ENCODE measurements at regions not wholly inside any gene's neighbourhood (a gene's known extent, or its start where the extent isn't known, plus 50 kb on each side); places are given as distances from the start of the nearest gene placed in this dataset.
"Not testable (repeated sequence)": the region's sequence is repeated elsewhere in the genome, so short reads cannot be mapped to it uniquely, and the experiment has no call there.

DNA sequence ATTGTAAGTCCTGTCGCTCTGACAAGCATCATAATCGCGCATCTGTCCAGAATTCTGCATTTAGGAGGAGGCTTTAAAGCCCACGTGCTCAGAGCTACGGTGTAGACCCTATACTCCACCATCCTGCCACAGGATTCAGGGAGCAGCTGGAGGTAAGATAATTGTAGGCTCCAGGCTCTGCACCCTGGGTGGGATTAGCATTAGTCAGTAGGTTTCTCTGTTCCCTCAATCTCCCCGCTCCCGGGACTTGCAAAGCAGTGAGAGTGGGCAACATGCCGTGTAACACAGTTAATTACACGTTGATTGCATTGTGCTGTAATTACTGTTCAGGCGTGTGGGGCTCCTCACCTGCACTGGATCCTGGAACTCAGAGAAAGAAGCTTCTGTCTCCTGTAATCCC is 89.3 kb upstream of the CUX1 start (continued):
- no peak for TF ChIP-seq CBX8 (IDR thresholded peaks at IDR 0.05; ENCODE audit: borderline replicate concordance, low read depth, low read length)

DNA sequence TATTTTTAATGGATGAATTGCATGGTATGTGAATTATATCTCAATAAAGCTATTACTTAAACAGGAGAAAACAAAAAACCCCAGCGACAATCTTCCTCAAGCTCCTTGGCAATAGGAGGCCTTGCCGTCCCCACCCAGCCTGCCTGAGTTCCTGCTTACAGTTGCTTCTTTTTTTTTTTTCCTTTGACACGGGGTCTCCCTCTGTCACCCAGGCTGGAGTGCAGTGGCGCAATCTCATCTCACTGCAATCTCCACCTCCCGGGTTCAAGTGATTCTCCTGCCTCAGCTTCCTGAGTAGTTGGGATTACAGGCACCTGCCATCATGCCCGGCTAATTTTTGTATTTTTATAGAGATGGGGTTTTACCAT is 88.6 kb upstream of the CUX1 start:
- ChIA-PET CTCF (ENCODE audit: partially characterized antibody) (interaction anchor here (0.9 to 3.1 kb wide), 6 partner anchors 15 to 76 kb away, joined by 4 to 13 read pairs (median 8); no protein-coding TSS in a partner anchor), POLR2A (ENCODE audit: partially characterized antibody) (interaction anchor here (0.6 to 1.9 kb wide), 2 partner anchors 10 to 16 kb away, joined by 3 to 6 read pairs; no protein-coding TSS in a partner anchor)
- not testable (repeated sequence) for DNase-seq (ENCODE audit: low read depth in 1 of 2, low spot score in 2 of 2); H3K14ac ChIP-seq (ENCODE audit: insufficient read length); H4K20me1 ChIP-seq (replicated peaks in 1 of 2; ENCODE audit: control insufficient read depth in 1 of 2, insufficient read depth in 2 of 2, low read length in 2 of 2); H3K23ac ChIP-seq (ENCODE audit: insufficient read length); H2AFZ ChIP-seq (ENCODE audit: low read length); FAIRE-seq; H4K5ac ChIP-seq (ENCODE audit: insufficient read length, low read depth, low read length); H4K8ac ChIP-seq (ENCODE audit: extremely low read depth, insufficient read depth, low read length); H3K23me2 ChIP-seq (ENCODE audit: low read depth, low read length); H3K4ac ChIP-seq (replicated peaks; ENCODE audit: insufficient read length, low read depth, low read length); H2BK15ac ChIP-seq (ENCODE audit: low read length); H2BK120ac ChIP-seq (replicated peaks; ENCODE audit: low read depth, low read length); H3K79me1 ChIP-seq (ENCODE audit: low read depth, low read length); H3K9me3 ChIP-seq (ENCODE audit: insufficient read depth in 2 of 2, low read depth in 1 of 2, low read length in 1 of 2); H3K56ac ChIP-seq (replicated peaks; ENCODE audit: insufficient read length, low read depth, low read length); H3K4me3 ChIP-seq (ENCODE audit: extremely low read depth in 1 of 4, insufficient read depth in 2 of 4, low read depth in 3 of 4, low read length in 4 of 4); H2BK12ac ChIP-seq (ENCODE audit: low read depth, low read length); H2BK20ac ChIP-seq (ENCODE audit: low read length); H2BK5ac ChIP-seq (ENCODE audit: low read depth, low read length); H4K91ac ChIP-seq (replicated peaks; ENCODE audit: insufficient read length, low read length); H3K4me2 ChIP-seq (ENCODE audit: insufficient read depth in 1 of 2, low read depth in 2 of 2, low read length in 2 of 2); H3K79me2 ChIP-seq (ENCODE audit: control insufficient read depth in 1 of 2, insufficient read depth in 2 of 2, low read length in 2 of 2); H3K27me3 ChIP-seq (replicated peaks in 1 of 4; ENCODE audit: control insufficient read depth in 3 of 4, extremely low read depth in 1 of 4, insufficient read depth in 3 of 4, low read length in 3 of 4); H2AK5ac ChIP-seq (ENCODE audit: low read depth, low read length); H3K9ac ChIP-seq (replicated peaks in 1 of 4; ENCODE audit: extremely low read depth in 1 of 4, low read depth in 3 of 4, low read length in 3 of 4); H3K18ac ChIP-seq (ENCODE audit: extremely low read depth, low read length); H3K36me3 ChIP-seq (ENCODE audit: control insufficient read depth in 2 of 4, insufficient read depth in 4 of 4, low read length in 3 of 4); H3K27ac ChIP-seq (ENCODE audit: low read depth, low read length)
- H3K4me1 ChIP-seq (replicated peaks in 1 of 4; ENCODE audit: control insufficient read depth in 3 of 4, insufficient read depth in 4 of 4, low read length in 3 of 4): peaks cover 3 to 13% (median 6%) of the 10 kb centered on the region in 4 experiments; a peak in 5 of 7 replicates
- 89% methylated on average over 4 of the region's 6 CpGs; no CpG with 5 or more reads in 1 of the 2 experiments for WGBS, 2 experiments (ENCODE audit: extremely low coverage in 1 of 2, insufficient coverage in 1 of 2, insufficient read length in 1 of 2, insufficient replicate concordance in 2 of 2, low coverage in 1 of 2, low lambda C conversion rate in 2 of 2, missing lambda C conversion rate in 1 of 2)
